ENCODE measurements at regions not wholly inside any gene's neighbourhood (a gene's known extent, or its start where the extent isn't known, plus 50 kb on each side); places are given as distances from the start of the nearest gene placed in this dataset.

GRCh38 chr12:127731657-127732056, 535.3 kb upstream of the TMEM132C start:
- TF ChIP-seq TCF12 (IDR thresholded peaks at IDR 0.05; ENCODE audit: low read depth), result no peak
- no peak for TF ChIP-seq USF1 (IDR thresholded peaks at IDR 0.05)
- TF ChIP-seq EP300 (IDR thresholded peaks at IDR 0.05; ENCODE audit: borderline replicate concordance), result no peak
- no peak for TF ChIP-seq EGR1 (IDR thresholded peaks at IDR 0.05)
- TF ChIP-seq TAF1 (IDR thresholded peaks at IDR 0.05; ENCODE audit: low read depth), result no peak
- no peak for TF ChIP-seq YY1 (IDR thresholded peaks at IDR 0.05; ENCODE audit: low read depth)
- TF ChIP-seq NFIC (IDR thresholded peaks at IDR 0.05), result no peak
- no peak for TF ChIP-seq ZBTB7A (IDR thresholded peaks at IDR 0.05; ENCODE audit: low read depth)
- TF ChIP-seq CEBPB (IDR thresholded peaks at IDR 0.05), result no peak
- TF ChIP-seq CREB1 (IDR thresholded peaks at IDR 0.05; ENCODE audit: low read depth), result no peak
- TF ChIP-seq REST (IDR thresholded peaks at IDR 0.05; ENCODE audit: low read depth), result no peak
- TF ChIP-seq RAD21 (IDR thresholded peaks at IDR 0.05; ENCODE audit: low read depth), result no peak
- no peak for TF ChIP-seq TEAD4 (IDR thresholded peaks at IDR 0.05)
- TF ChIP-seq FOXM1 (IDR thresholded peaks at IDR 0.05; ENCODE audit: borderline replicate concordance, low read depth), result no peak

GRCh38 chr12:127742231-127742630, 524.7 kb upstream of the TMEM132C start:
- TF ChIP-seq NFIC (IDR thresholded peaks at IDR 0.05) (no peak), EGR1 (IDR thresholded peaks at IDR 0.05) (no peak)

GRCh38 chr12:127745469-127746212, 521.3 kb upstream of the TMEM132C start:
- no peak for TF ChIP-seq USF1 (IDR thresholded peaks at IDR 0.05)
- TF ChIP-seq TAF1 (IDR thresholded peaks at IDR 0.05; ENCODE audit: low read depth), result no peak
- TF ChIP-seq YY1 (IDR thresholded peaks at IDR 0.05; ENCODE audit: low read depth), result no peak
- TF ChIP-seq MAX (IDR thresholded peaks at IDR 0.05), result no peak
- TF ChIP-seq CEBPB (IDR thresholded peaks at IDR 0.05), result no peak
- TF ChIP-seq RAD21 (IDR thresholded peaks at IDR 0.05; ENCODE audit: low read depth), result no peak
- TF ChIP-seq CREB1 (IDR thresholded peaks at IDR 0.05; ENCODE audit: low read depth), result no peak
- no peak for TF ChIP-seq TCF12 (IDR thresholded peaks at IDR 0.05; ENCODE audit: low read depth)
- TF ChIP-seq FOXM1 (IDR thresholded peaks at IDR 0.05; ENCODE audit: borderline replicate concordance, low read depth), result no peak
- no peak for TF ChIP-seq REST (IDR thresholded peaks at IDR 0.05; ENCODE audit: low read depth)
- no peak for TF ChIP-seq TEAD4 (IDR thresholded peaks at IDR 0.05)

GRCh38 chr12:127749416-127749815, 517.6 kb upstream of the TMEM132C start:
- no peak for TF ChIP-seq CREB1 (IDR thresholded peaks at IDR 0.05; ENCODE audit: low read depth)
- no peak for TF ChIP-seq TAF1 (IDR thresholded peaks at IDR 0.05; ENCODE audit: low read depth)
- TF ChIP-seq REST (IDR thresholded peaks at IDR 0.05; ENCODE audit: low read depth), result no peak
- no peak for TF ChIP-seq FOXM1 (IDR thresholded peaks at IDR 0.05; ENCODE audit: borderline replicate concordance, low read depth)
- TF ChIP-seq RAD21 (IDR thresholded peaks at IDR 0.05; ENCODE audit: low read depth), result no peak
- TF ChIP-seq NFIC (IDR thresholded peaks at IDR 0.05), result no peak
- no peak for TF ChIP-seq TEAD4 (IDR thresholded peaks at IDR 0.05)
- TF ChIP-seq ZBTB7A (IDR thresholded peaks at IDR 0.05; ENCODE audit: low read depth), result no peak
- TF ChIP-seq TCF12 (IDR thresholded peaks at IDR 0.05; ENCODE audit: low read depth), result no peak
- no peak for TF ChIP-seq EP300 (IDR thresholded peaks at IDR 0.05; ENCODE audit: borderline replicate concordance)
